Adrenal gland (tissue), 9 donors: ENCODE measurements at regions not wholly inside any gene's neighbourhood (a gene's known extent, or its start where the extent isn't known, plus 50 kb on each side); places are given as distances from the start of the nearest gene placed in this dataset.

Experiments
- DNase-seq, 7 donors: peaks; one replicate each; pipeline ENCODE4 v3.0.0-alpha.2; 2019 to 2020
- H3K27ac ChIP-seq, 5 donors: fragments of 200-600 bp; sonication (generic) in 4 of 5; 1 replicate in 3 of 5; 2 replicates in 2 of 5; pipeline versions ENCODE4 v1.5.1 to v1.8.0; 2016 to 2020; ENCODE audit warnings: mild to moderate bottlenecking in 1 of 5
- H3K27me3 ChIP-seq: fragments of 200-600 bp; 2 replicates; pipeline ENCODE4 v1.8.0; 2021
- H3K36me3 ChIP-seq, 2 donors: fragments of 200-600 bp; replicated peaks in 1 of 2; 1 replicate in 1 of 2; 2 replicates in 1 of 2; pipeline versions ENCODE4 v1.5.1 to v1.8.0; 2018 to 2022
- H3K4me1 ChIP-seq, 2 donors: fragments of 200-600 bp; replicated peaks in 1 of 2; 1 replicate in 1 of 2; 2 replicates in 1 of 2; pipeline versions ENCODE4 v1.5.1 to v1.8.0; 2018 to 2021
- H3K4me3 ChIP-seq, 4 donors: fragments of 200-600 bp; sonication (generic) in 3 of 4; one replicate each; pipeline ENCODE4 v1.5.1; 2016 to 2018
- H3K9me3 ChIP-seq, 3 donors: fragments of 200-600 bp; sonication (generic) in 1 of 3; replicated peaks in 1 of 3; 1 replicate in 2 of 3; 2 replicates in 1 of 3; pipeline versions ENCODE4 v1.5.1 to v1.8.0; 2016 to 2021
- CTCF ChIP-seq, 6 experiments: fragments of 450-650 bp in 4 of 6; fragments of 200-600 bp in 2 of 6; sonication (generic) in 1 of 6; IDR thresholded peaks; 1 replicate in 5 of 6; 2 replicates in 1 of 6; pipeline versions ENCODE4 v1.5.1 to v1.8.0; 2016 to 2021; ENCODE audit warnings: antibody characterized with exemption in 6 of 6, mild to moderate bottlenecking in 2 of 6, moderate library complexity in 1 of 6
- POLR2A ChIP-seq, 2 donors: fragments of 450-650 bp; IDR thresholded peaks; one replicate each; pipeline ENCODE4 v1.6.1; 2017; ENCODE audit warnings: antibody characterized with exemption in 2 of 2, mild to moderate bottlenecking in 2 of 2, moderate library complexity in 1 of 2
- WGBS, 4 donors: extraction: QIAGEN DNeasy Blood & Tissue Kit in 2 of 4; methylation state at CpG; one replicate each; pipeline versions ENCODE4 v1.1.5 to v1.1.7; 2013 to 2017; 5-methylcytosine and 5-hydroxymethylcytosine counted together
- intact Hi-C, 2 donors: fragments of 100-400 bp; cut with DNase I; formaldehyde crosslinking; loops; one replicate each; pipeline versions ENCODE4 v1.14.1 to v1.15.0; 2022 to 2023
- donor health status: healthy with polysubstance abuse.
- donor health status: Bipolar disorder and iron deficiency.
- donor health status: DM: yes; HTN: yes; CAD: no.
- donor health status: DM: no; HTN: no; CAD: no.
- donor health status: DM: no; HTN: no; CAD: no.

GRCh38 chr2:22011048-22011447 lies 887.3 kb downstream of the TDRD15 start:
- WGBS, 4 donors, result 53 to 71% (median 65%) methylated on average over 1 of the region's 1 CpG
- DNase-seq, result no peak

GRCh38 chr2:22020091-22020742 lies 896.4 kb downstream of the TDRD15 start:
- no peak overlapping the region for H3K27ac ChIP-seq
- no peaks in the 10 kb centered on the region for H3K4me1 ChIP-seq

More at GRCh38 chr2:22011048-22011447, 887.3 kb downstream of the TDRD15 start:
- Histone ChIP-seq H3K9me3 (no peaks in the 10 kb centered on the region), H3K27me3 (no peaks in the 10 kb centered on the region), H3K4me3 (no peak overlapping the region), H3K4me1 (no peaks in the 10 kb centered on the region), H3K36me3 (no peaks in the 10 kb centered on the region), H3K27ac (no peak overlapping the region)
- TF ChIP-seq CTCF (IDR thresholded peaks at IDR 0.05), result no peak
- TF ChIP-seq POLR2A (IDR thresholded peaks at IDR 0.05), result no peak
- intact Hi-C loops, result no loop called here

GRCh38 chr2:22027345-22028005 lies 903.7 kb downstream of the TDRD15 start:
- WGBS, 4 donors, result 34 to 50% (median 45%) methylated on average over 2 of the region's 2 CpGs

More at GRCh38 chr2:22020091-22020742, 896.4 kb downstream of the TDRD15 start:
- H3K4me3 ChIP-seq, result no peak overlapping the region
- no peak for TF ChIP-seq POLR2A (IDR thresholded peaks at IDR 0.05)
- no peak for TF ChIP-seq CTCF (IDR thresholded peaks at IDR 0.05)
- 67 to 83% (median 72%) methylated on average over 6 of the region's 6 CpGs for WGBS, 4 donors
- H3K27me3 ChIP-seq, result no peaks in the 10 kb centered on the region
- intact Hi-C loops, result no loop called here
- H3K9me3 ChIP-seq, result no peaks in the 10 kb centered on the region
- no peak for DNase-seq
- H3K36me3 ChIP-seq, result no peaks in the 10 kb centered on the region

More at GRCh38 chr2:22027345-22028005, 903.7 kb downstream of the TDRD15 start:
- no peaks in the 10 kb centered on the region for H3K36me3 ChIP-seq
- H3K27ac ChIP-seq, result no peak overlapping the region
- H3K4me3 ChIP-seq, result no peak overlapping the region
- H3K27me3 ChIP-seq, result no peaks in the 10 kb centered on the region
- no peaks in the 10 kb centered on the region for H3K9me3 ChIP-seq
- intact Hi-C loops, result no loop called here
- TF ChIP-seq POLR2A (IDR thresholded peaks at IDR 0.05) (no peak), CTCF (IDR thresholded peaks at IDR 0.05) (no peak)
- no peak for DNase-seq
- H3K4me1 ChIP-seq, result no peaks in the 10 kb centered on the region
